Bronchial epithelial cell (primary cell): ENCODE measurements at regions not wholly inside any gene's neighbourhood (a gene's known extent, or its start where the extent isn't known, plus 50 kb on each side); places are given as distances from the start of the nearest gene placed in this dataset.

Source experiments
- DNase-seq: peaks from one replicate; pipeline ENCODE4 v3.0.0-alpha.2; 2010; ENCODE audit warnings: low read depth
- FAIRE-seq: peaks from 2 replicates; lab custom pipeline; 2011; peaks lifted over from hg19 to GRCh38; lab: Jason Lieb, UNC
- H3K27me3 ChIP-seq: 2 replicates; pipeline ENCODE4 v1.5.1; 2011; ENCODE audit warnings: low read length; ENCODE audit not compliant: control insufficient read depth, insufficient read depth
- H3K36me3 ChIP-seq: 2 replicates; pipeline ENCODE4 v1.5.1; 2011; ENCODE audit warnings: low read length; ENCODE audit not compliant: control insufficient read depth, insufficient read depth
- H3K4me3 ChIP-seq: 2 replicates; pipeline ENCODE4 v1.5.1; 2011; ENCODE audit warnings: mild to moderate bottlenecking, low read depth, low read length, control low read depth
- TF ChIP-seq, protein P1 (sequence below): IDR thresholded peaks from 2 replicates; pipeline ENCODE4 v1.5.1; 2011; ENCODE audit warnings: mild to moderate bottlenecking, moderate library complexity, low read length, control low read depth, inconsistent platforms; ENCODE audit not compliant: insufficient read depth, severe bottlenecking

GRCh38 chr10:58901092-58901646 is 275.3 kb upstream of the PHYHIPL start:
- Histone ChIP-seq H3K4me3 (no peak overlapping the region), H3K36me3 (no peaks in the 10 kb centered on the region), H3K27me3 (no peaks in the 10 kb centered on the region)
- no peak for FAIRE-seq
- DNase-seq, result no peak
- TF ChIP-seq, protein P1, sequence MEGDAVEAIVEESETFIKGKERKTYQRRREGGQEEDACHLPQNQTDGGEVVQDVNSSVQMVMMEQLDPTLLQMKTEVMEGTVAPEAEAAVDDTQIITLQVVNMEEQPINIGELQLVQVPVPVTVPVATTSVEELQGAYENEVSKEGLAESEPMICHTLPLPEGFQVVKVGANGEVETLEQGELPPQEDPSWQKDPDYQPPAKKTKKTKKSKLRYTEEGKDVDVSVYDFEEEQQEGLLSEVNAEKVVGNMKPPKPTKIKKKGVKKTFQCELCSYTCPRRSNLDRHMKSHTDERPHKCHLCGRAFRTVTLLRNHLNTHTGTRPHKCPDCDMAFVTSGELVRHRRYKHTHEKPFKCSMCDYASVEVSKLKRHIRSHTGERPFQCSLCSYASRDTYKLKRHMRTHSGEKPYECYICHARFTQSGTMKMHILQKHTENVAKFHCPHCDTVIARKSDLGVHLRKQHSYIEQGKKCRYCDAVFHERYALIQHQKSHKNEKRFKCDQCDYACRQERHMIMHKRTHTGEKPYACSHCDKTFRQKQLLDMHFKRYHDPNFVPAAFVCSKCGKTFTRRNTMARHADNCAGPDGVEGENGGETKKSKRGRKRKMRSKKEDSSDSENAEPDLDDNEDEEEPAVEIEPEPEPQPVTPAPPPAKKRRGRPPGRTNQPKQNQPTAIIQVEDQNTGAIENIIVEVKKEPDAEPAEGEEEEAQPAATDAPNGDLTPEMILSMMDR, result no peak

DNA sequence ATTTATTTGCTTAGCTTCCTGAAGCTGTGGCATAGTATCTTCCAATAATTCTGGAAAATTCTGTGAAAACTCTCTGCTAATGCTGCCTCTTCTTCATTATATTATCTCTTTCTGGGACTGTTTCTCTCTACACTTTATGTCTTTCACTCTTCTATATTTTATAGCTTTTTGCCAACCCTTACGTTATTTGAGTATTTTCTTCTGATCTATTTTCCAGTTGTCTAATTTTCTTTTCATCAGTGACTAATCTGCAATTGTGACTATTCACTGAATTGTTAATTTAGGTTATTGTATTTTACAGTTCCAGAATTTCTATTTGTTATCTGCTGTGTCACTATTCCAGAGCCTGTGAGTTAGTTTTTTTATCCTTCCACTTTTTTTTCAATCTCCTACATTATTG is 273.4 kb upstream of the PHYHIPL start:
- DNase-seq (no peak), FAIRE-seq (no peak)
- Histone ChIP-seq H3K27me3 (no peaks in the 10 kb centered on the region), H3K36me3 (no peaks in the 10 kb centered on the region), H3K4me3 (no peak overlapping the region)
- TF ChIP-seq, protein P1, result no peak

DNA sequence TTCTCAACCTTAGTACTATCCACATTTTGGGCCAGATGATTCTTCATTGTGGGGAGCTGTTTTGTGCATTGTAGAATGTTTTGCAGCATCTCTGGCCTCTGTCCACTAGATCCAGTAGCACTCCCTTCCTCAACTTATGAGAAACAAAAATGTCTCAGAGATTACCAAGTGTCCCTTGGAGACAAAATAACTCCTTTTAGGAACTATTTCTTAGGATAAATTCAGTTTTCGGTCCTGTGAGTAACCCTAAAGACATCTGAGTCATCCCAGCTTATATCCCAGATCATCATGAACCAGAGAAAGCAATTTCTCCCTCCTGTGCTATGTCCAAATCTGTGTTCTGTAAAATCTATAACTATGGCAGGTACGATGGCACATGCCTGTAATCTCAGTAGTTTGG is 266.6 kb upstream of the PHYHIPL start:
- H3K4me3 ChIP-seq, result no peak overlapping the region
- no peak for DNase-seq
- no peaks in the 10 kb centered on the region for H3K27me3 ChIP-seq
- no peaks in the 10 kb centered on the region for H3K36me3 ChIP-seq
- TF ChIP-seq, protein P1, result no peak
- no peak for FAIRE-seq

DNA sequence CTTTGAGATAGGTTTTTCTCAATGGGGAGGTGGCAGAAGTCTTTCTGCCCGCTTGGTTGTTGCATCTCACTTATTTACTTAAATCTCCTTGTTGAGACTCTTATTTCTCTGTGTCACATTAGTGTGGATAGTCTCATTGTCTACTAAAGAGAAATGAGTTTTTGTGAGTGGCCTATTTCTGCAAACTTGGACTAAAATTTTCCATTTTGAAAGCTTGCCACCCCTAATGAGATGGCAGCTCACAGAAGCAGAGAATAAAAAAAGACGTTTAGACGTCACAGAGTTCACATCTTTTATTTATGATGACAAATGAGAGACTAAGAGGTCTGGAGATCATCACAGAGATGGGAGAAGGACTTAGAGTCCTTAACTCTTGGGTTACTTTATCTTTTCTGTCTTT is 262.7 kb upstream of the PHYHIPL start:
- Histone ChIP-seq H3K27me3 (no peaks in the 10 kb centered on the region), H3K36me3 (no peaks in the 10 kb centered on the region), H3K4me3 (no peak overlapping the region)
- FAIRE-seq (no peak), DNase-seq (no peak)
- TF ChIP-seq, protein P1, result no peak

DNA sequence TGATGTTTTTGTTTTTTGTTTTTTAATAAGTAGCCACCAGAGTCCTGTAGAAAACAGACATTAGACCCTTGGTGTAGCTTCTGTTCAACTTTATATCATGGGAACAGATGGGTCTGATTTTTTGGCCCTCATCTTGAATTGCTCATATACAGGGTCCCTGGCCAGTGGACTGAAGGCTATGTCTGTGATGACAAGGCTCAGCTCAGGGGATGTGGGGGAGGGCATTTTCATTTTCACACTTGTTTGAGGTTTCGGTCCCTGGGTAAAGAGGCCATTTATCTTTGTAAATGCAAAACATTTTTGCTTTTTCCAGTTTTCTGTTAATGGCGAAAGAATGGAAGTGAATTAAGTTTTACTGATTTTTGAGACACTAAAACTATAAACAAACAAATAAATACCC is 257.6 kb upstream of the PHYHIPL start:
- Histone ChIP-seq H3K4me3 (no peak overlapping the region), H3K36me3 (no peaks in the 10 kb centered on the region), H3K27me3 (no peaks in the 10 kb centered on the region)
- FAIRE-seq, result no peak
- TF ChIP-seq, protein P1, result no peak
- DNase-seq, result no peak
